ENCODE measurements at regions not wholly inside any gene's neighbourhood (a gene's known extent, or its start where the extent isn't known, plus 50 kb on each side); places are given as distances from the start of the nearest gene placed in this dataset.

- Histone ChIP-seq H3F3A (replicated peaks; ENCODE audit: low read depth) (no peaks in the 10 kb centered on the region), H4K20me1 (replicated peaks; ENCODE audit: insufficient read depth) (no peaks in the 10 kb centered on the region), H2AFZ (no peak overlapping the region), H3K27ac (ENCODE audit: low read depth) (no peak overlapping the region), H3K27me3 (ENCODE audit: insufficient read depth) (no peaks in the 10 kb centered on the region), H3K4me2 (no peak overlapping the region), H3K9me2 (ENCODE audit: insufficient read depth) (no peaks in the 10 kb centered on the region), H3K79me2 (replicated peaks; ENCODE audit: insufficient read depth) (no peaks in the 10 kb centered on the region), H3K4me3 (no peak overlapping the region), H3K4me1 (ENCODE audit: insufficient read depth) (peaks cover 6% of the 10 kb centered on the region; the same call in 1 of the 2 replicates), H3K36me3 (ENCODE audit: insufficient read depth) (no peaks in the 10 kb centered on the region)
- DNase-seq (ENCODE audit: low spot score) (no peak), ATAC-seq (no peak)
- H3K9me3 Mint-ChIP-seq = no peaks in the 10 kb centered on the region
- H3K4me1 Mint-ChIP-seq = peaks cover 6% of the 10 kb centered on the region
- H3K27ac Mint-ChIP-seq = no peak overlapping the region
- no peaks in the 10 kb centered on the region for H3K36me3 Mint-ChIP-seq (ENCODE audit: low read depth)
- H3K27me3 Mint-ChIP-seq (ENCODE audit: insufficient read depth, low read depth, poor library complexity) = peaks cover 3% of the 10 kb centered on the region
- TF ChIP-seq JUNB (IDR thresholded peaks at IDR 0.05; ENCODE audit: unreplicated experiment) (no peak), ZNF114 (CRISPR knock-in tag; IDR thresholded peaks at IDR 0.05) (no peak), REST (IDR thresholded peaks at IDR 0.05; ENCODE audit: unreplicated experiment) (no peak), ZNF331 (CRISPR knock-in tag; IDR thresholded peaks at IDR 0.05; ENCODE audit: low read depth) (no peak), CREB1 (CRISPR knock-in tag; IDR thresholded peaks at IDR 0.05; ENCODE audit: low read depth) (no peak), ZNF462 (CRISPR knock-in tag; IDR thresholded peaks at IDR 0.05) (no peak), EZH2phosphoT487 (IDR thresholded peaks at IDR 0.05; ENCODE audit: unreplicated experiment) (no peak), STAT1 (IDR thresholded peaks at IDR 0.05; ENCODE audit: unreplicated experiment) (no peak), EZH2 (IDR thresholded peaks at IDR 0.05; ENCODE audit: low read depth, unreplicated experiment) (no peak)
- no peak overlapping the region for H3K4me3 Mint-ChIP-seq
Measured at GRCh38 chr4:110250023-110250387, 51.6 kb upstream of the ELOVL6 start.
